LHCN-M2 (cell line): ENCODE measurements at regions not wholly inside any gene's neighbourhood (a gene's known extent, or its start where the extent isn't known, plus 50 kb on each side); places are given as distances from the start of the nearest gene placed in this dataset.
"Not testable (repeated sequence)": the region's sequence is repeated elsewhere in the genome, so short reads cannot be mapped to it uniquely, and the experiment has no call there.

ENCODE experiments used
- DNase-seq: peaks from one replicate; pipeline ENCODE4 v3.0.0-alpha.2; 2012; ENCODE audit warnings: low read depth

DNA sequence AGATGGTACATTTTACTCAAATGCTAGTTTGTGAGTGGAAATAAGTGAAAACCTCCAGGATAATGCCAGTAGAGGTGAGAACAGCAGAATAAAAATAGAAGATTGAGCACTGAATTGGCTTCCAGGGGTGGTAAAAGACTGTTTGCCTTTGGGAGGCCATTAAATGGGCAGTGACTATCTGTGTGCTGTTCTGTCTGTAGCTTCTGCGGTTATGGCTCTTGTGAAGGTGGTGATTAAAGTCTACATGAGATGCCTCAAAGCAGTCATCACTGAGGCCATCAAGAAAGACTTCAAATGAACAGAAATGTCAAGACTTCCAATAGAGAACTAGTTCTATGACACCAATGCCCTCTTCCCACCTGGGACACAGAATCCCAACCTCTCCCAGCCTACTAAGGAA lies 108.8 kb downstream of the EFHB start:
- no peak for DNase-seq

DNA sequence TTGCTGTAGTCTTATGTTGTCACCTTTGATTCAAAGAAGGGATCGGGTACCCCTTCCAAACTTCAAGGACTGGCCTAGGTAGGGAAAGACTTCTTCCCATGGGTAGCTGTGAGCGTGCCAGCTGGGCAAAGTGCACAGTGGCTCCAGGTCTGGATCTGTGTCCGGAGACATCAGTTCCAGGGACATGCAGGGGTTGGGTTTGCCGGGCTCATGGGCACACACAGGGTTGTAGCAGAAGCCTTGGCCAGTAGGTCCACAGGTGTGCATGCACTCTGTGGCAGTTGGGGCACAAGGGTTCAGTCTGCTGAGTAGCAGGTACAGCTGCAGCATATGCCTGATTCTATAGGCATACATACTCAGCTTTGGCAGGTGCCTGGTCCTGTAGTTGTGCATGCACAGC lies 111.2 kb downstream of the EFHB start:
- DNase-seq, result no peak

DNA sequence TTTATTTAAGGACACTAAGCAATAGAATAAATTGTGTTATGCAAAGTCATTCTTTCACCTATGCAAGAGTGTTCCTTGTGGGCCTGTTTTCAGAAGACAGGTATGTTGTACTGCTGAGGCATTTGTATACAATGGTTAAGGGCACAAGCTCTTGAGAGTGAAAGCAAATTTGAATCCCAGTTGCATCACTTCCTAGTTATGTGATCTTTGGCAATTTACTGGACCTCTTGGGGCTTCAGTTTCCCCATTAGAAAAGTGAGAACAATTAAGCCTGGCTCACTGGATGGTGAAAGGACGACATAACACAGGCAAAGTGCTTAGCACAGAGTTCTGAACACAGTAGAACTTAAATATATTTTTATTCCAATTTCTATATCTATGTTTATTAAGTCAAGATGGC lies 117.4 kb downstream of the EFHB start:
- DNase-seq, result no peak

DNA sequence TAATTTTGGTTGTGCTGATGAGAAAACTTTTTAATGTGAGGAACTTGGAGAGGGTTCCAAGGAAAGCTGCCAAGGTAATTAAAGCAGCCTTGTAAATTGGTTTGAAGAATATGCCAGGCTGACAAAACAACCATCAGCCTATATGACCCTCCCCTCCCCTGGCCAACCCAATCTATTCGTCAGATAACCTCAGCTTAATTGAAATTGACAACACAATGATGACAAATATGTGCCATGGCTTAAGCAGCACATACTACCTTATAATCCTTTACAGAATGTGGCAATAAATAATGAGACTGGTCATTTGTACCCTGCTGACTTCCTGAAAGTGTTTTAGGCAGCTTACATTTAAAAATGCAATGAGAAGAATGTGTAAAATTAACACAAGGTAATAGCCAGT lies 118.2 kb downstream of the EFHB start:
- DNase-seq, result no peak

DNA sequence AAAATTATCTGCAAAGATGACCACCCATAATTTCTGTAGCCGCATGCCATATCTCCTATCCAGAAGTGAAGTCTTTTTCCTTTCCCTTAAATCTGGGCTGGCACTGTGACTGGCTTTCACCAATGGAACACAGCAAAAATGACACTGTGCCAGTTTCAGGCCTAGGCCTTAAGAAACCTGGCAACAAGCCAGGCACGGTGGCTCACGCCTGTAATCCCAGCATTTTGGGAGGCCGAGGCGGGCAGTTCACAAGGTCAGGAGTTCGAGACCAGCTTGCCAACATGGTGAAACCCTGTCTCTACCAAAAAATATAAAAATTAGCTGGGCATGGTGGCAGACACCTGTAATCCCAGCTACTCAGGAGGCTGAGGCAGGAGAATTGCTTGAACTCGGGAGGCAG lies 120.3 kb downstream of the EFHB start:
- not testable (repeated sequence) for DNase-seq

DNA sequence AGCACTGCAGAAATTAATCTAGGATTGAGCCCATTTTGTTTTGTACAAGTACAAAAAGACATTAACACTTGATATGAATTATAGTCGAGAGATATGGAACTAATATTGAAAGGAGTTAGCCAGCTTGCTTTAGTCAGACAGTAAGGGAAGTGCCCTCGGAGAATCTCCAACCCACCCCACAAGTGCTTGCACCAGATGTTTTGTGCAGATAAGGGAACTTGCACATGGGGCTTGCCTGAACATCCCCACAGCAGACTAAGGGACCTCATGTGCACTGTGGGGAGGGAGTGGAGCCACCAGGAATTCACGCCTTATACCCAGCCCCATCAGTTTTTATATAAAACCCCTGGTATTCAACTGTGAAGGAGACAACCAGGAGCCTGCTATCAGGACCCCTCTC lies 122.3 kb downstream of the EFHB start:
- no peak for DNase-seq

DNA sequence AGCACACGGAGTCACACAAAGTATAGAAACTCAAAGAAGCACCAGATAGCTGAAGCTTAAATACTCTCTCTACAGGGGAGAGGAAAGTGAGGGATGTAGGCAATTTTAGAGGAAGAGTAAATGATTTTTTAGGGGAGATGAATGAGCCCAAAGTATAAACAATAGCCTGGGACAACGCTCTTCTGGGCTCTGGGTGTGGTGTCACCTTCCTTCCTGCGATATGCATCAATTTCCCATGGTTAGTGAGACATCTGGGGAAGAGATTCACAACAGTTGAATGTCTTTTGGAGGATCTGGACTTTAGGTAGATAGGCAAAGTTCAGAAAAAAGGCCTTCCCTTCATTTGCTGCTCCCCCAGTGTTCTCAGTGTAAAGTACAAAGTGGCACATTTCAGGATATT lies 125.2 kb downstream of the EFHB start:
- no peak for DNase-seq

DNA sequence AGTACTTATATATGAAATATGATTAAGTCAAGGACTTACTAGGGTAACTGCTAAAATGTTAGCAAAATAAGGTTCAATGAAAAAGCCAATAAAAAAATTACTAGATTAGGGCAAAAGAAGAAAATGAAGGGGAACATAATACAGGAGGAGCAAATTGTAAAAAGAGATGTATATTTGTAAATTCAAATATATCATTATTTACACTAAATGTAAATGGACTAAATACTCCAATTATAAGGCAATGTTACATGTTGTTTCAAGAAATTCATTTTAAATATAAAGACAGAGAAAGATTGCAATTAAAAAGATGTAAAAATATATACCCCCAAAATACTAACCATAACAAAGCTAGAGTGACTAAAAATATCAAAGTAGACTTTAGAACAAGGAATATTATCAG lies 134.1 kb downstream of the EFHB start:
- DNase-seq, result no peak

DNA sequence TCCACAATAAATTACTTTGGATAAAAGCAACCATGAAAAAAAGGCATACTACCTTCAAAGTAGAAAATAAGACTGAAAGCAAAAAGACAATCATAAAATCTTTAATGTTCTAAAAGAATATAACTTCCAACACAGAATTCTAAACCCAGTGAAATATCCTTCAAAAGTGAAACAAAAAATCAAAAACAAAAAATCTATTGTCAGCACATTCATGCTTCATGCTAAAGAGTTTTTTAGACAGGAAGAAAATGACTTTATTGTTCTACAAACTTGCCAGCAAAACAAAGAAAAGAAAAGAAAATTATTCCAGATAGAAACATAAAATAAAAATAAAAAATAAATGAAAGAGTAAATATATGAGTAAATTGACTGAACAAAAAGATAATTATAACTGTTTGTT lies 134.9 kb downstream of the EFHB start:
- DNase-seq, result no peak

DNA sequence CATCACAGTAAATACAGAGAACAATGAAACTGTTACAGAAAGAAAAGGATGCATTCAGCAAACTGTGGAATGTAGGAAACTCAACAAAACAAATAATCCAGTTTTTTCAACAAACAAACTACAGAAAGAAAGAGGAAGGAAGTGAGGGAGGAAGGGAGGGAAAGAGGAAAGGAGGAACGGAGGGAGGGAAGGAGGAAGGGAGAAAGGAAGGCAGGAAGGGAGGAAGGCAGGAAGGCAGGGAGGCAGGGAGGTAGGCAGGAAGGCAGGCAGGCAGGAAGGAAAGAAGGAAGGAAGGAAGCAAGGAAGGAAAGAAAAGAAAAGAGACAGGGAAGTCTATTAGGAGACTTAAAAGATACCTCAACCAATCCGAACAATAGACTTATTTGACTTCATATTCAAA lies 135.7 kb downstream of the EFHB start:
- DNase-seq, result no peak

DNA sequence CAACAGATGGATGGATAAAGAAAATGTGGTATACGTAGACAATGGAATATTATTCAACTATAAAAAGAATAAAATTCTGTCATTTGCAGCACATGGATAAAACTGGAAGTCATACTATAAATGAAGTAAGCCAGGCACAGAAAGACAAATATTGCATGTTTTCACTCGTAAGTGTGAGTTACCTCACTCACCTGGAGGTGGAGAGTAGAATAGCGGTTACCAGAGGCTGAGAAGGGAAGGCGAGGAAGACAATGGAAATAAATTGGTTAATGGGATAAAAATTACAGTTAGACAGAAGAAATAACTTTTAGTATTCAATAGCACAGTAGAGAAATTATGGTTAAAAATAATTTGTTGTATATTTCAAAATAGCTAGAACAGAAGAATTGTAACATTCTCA lies 141.6 kb downstream of the EFHB start:
- no peak for DNase-seq

DNA sequence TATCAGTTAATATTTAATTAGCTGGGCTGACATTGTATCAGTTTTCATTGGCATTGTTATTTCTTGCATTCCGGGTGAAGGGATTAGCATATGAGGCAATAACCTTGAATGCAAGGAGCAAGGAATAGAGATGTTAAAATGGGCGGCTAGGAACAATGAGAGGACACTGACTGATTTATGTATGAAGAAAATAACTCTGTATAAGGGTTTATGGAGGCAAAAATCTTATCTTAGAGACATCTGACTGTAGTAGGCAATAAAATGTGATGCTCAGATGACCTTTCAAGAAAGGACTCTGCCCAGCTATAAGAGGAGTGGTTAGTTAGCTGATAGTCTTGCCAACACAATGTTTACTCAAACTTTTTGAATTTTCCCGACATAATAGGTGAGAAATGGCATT lies 158.3 kb downstream of the EFHB start:
- no peak for DNase-seq

DNA sequence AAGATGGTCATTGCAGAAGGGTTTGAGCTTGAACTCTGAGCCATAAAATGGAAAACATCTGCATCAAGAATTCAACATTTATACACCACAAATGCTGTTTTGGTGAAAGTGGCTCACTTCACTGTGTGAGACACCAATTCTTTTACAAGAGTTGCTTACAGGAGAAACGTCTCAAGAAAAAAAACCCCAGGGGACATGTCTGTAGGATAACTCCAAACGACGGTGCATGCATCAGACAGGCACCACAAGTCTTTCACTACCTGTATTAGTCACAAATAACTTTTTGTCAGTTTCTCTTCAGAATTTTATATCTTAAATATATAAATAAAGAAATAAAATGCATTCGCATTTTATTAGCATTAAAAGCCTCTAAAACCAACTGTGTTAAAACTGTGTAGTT lies 164.3 kb downstream of the EFHB start:
- DNase-seq, result no peak

DNA sequence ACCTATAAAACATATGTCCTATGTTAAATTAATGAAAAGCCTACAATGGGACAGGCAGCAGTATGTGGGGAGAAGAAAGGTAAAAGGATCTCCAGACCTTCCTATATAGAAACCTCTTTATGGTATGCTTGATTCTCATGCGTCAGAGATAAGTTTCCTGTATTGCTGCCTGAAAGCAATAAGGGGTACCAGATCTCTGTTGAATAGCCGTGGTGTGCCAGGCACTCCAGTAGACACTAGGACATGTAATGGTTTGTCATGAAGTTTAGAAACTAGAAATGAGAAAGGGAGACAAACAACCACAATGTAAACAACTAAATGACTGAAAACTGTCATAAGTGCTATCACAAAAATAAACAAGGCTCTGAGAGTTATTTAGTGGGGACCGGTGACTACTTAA lies 168.1 kb downstream of the EFHB start:
- DNase-seq, result no peak

DNA sequence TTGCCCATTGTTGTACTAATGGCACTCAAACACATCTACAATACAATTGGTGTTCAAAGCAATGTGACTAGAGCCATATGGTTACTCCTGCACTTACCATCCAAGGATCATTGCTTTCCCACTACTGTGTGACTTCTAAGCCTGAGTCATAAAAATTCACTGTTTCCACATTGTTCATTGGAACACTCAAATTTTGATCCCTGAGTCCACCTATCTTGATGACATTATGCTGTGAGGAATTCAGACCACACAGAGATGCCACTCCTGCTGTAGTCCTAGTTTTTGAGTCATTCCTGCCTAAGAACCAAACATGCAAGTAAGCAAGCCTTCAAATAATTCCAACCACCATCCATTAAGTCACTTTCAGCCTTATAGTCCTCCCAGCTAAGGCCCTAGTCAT lies 176.2 kb downstream of the EFHB start:
- DNase-seq, result no peak

DNA sequence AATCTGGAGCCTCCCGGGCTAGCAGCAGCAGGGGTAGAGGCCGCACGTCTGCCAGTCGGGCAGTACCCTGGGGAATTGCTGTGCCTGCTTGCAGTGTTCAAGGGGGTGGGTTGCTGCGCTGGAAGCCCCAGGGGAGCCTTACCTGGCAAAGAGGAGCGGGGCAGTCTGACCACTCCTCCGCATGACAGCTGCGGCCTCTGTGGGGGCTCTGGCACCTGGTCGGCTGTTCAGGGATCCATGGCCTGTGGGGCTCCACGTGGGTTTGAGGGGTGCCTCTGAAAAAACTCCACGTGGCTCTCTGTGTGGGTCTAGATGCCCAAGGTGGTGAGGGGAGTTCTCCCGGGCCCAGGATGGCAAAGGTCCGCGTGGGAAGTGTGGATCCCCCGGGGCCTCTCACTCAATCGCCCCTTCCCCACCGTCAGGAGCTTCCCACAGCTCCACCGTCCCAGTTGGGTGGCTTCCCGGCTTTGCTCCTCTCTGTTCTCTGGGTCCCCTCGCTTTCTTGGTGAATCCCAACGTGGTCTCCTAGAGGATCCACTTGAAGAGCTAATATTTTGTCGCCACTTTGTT lies 184.5 kb downstream of the EFHB start:
- no peak for DNase-seq

DNA sequence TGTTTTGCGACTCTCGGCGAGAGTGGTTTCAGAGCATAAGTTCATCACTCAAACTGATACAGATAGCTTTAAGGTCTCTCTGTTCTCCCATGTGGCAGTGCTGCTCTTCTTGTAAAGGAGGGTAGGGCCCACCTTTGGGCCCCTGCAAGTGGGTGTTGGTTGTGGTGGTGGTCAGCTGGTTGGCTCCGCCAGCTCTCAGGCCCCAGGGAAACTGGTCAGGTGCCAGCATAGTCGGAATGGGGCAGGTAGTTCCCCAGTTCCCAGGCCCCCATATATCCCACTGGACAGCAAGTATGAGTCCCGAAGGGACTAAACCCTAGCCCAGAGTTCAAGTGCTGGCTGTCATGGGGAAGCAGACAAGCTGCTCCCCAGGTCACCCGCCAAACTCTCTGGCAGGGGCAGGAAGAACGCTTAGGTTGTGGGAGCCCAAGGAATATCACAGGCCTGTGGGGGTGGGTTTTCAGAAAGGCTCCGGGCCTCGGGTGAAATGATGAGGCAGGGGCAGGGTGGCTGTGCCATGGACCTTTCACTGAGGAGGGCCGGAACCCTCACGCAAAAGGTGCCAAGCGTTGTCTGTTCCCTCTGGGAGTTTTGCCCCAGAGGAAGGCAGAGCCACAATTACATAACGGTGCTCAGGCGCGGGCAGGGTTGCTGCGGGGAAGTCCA lies 185.1 kb downstream of the EFHB start:
- no peak for DNase-seq

DNA sequence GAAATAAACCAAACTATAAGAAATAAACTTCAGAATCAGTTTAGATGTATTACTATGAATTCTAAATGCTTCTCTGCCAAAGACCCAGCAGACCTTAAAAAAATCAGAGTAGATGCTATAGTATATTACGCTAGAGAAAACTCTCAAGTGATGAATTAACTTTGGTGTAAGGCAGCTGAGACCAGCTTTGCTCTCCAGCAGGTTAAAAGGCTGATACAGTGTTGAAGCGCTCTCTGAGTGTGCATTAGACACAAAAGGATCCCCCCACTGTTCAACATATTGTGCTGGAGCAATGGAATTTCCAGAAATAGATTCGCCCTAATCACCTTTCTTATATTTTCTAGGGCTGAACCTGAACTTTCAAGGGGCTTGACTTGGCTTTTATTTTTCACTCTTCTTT lies 190.0 kb downstream of the EFHB start:
- DNase-seq, result no peak

DNA sequence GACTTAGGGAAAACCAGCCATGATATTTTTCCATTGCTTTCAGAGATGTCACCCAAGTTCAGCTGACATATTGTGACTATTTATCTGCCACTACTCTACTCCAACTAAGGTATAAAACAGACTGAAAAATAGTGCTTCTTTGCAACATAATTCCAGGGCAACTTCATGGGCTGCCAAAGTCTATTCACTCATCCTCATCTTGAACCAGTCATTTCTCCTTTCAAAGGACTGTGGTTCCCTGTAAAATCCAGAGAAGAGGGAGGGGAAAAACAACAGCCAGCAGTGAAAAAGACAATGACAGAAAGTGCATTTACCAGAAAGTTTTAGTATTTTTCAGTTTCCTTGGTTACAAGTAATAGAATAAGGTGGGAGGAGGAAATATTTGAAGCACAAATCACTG lies 191.1 kb downstream of the EFHB start:
- DNase-seq, result no peak

DNA sequence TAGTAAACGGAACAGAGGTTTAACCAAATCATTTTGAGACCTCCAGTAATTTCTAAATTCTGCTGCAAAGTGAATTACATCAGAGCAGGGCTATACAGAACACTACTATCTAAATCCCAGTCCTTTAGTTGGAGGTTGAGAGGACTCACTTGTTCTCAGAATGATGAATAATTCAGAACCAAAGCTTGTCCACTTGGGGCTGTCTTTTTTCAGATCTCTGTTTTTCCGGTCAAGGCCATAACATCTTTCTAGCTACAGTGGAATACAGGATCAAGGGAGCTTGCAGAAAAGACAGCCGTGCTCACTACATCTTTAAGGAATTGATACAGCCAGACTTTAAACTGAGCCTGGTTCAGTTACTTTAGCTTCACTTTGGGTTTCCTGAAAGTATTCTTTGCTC lies 194.5 kb downstream of the EFHB start:
- DNase-seq, result no peak

DNA sequence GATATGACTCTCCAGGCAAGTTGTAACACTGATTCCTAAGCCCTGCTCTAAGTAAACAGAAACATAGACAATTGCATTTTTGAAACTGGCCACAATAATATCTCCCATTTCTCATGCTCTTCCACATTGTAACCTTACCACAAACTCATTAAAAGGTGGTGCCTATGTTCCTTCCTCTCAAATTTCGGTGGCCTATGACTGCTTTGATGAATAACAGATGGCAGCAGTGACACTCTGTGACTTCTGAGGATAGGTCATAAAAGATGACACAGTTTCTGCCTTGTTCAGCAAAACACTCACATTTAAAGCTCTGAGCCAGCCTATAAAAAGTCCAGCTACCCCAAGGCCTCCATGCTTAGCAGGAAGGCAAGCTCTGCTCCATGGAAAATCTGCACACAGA lies 195.2 kb downstream of the EFHB start:
- DNase-seq, result no peak

DNA sequence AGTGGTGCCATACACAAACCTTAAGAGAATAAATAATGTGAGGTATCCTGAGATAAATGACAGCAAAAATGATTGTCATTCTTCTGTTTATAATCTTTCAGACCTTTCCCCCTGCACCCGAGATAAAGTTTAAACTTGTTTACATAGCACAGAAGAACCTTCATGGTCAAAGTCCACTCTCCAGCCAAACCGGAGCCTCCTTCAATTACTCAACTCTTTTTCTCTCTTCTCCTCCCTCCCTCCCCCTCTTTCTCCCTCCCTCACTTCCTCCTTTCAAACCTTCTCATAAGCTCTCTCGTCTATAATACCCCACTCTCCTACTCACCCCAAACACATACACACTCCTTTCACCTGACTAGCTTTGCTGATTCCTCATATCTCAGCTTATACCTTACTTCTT lies 198.9 kb downstream of the EFHB start:
- no peak for DNase-seq

DNA sequence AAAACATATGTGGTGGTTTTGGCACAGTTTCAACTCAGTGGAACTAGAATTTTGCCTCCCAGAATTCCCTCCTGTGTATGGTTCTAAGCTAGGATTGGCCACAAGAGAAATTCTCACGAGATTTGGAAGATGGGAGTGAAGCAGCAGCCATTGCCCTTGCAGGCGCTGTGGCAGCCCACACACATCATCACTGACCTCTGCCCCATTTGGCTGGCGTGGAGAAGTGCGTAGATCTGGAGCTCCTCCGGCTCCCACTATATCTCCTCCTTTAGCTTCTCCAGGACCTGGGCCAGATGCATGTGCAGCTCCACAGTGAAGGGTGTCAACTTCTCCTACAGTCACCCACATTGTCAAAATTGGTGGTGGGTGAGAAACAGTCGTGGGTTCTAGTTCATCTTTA lies 199.6 kb downstream of the EFHB start:
- no peak for DNase-seq

DNA sequence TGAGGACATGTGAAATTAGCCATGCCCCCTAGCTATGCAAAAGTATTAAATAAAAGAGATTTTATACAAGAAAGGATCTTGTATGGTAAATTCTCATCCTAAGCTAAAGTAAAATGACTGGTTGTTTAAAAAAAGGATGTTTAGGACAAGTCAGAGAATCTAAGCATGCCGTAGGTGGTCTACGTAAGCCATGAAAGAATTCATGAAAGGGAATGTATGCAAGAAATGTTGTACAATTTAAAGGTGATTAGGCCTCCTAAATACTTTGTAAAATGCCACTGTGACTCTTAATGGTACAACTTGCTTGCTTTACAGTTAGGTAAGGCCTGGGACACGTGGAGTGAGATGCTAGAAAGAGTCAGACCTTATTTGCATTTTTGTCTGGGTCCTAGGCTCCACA lies 209.0 kb downstream of the EFHB start:
- DNase-seq, result peak; percentile 1
